GM12878 (cell line): ENCODE measurements at regions not wholly inside any gene's neighbourhood (a gene's known extent, or its start where the extent isn't known, plus 50 kb on each side); places are given as distances from the start of the nearest gene placed in this dataset.

ENCODE experiments used
- ATAC-seq: fragments of 200-7000 bp; cut with Tn5 transposase; 3 replicates; pipeline ENCODE4 v1.9.1; 2020; ENCODE audit warnings: mild to moderate bottlenecking, moderate library complexity
- BruUV-seq: library from RNA; stranded (reverse); fragments of 400-500 nt; replicated peaks from 2 replicates; lab custom pipeline; 2021; lab: Mats Ljungman, UMichigan
- CTCF ChIA-PET: fragments of 300-600 bp; sonication (Branson Sonifier 250); formaldehyde crosslinking; extraction: SDS; loops from one replicate; lab custom pipeline; 2021; ENCODE audit warnings: inconsistent platforms; lab: Yijun Ruan, JAX
- POLR2A ChIA-PET: fragments of 350-600 bp; formaldehyde crosslinking; extraction: SDS; loops from one replicate; lab custom pipeline; 2021; ENCODE audit warnings: inconsistent platforms; lab: Charles Lee
- RAD21 ChIA-PET: fragments of 300-600 bp; sonication (Branson Sonifier 250); formaldehyde crosslinking; loops from one replicate; lab custom pipeline; 2023; ENCODE audit warnings: antibody characterized with exemption; ENCODE audit not compliant: unreplicated experiment; lab: Charles Lee
- SMC1A ChIA-PET: fragments of 300-600 bp; sonication (Branson Sonifier 250); formaldehyde crosslinking; loops from one replicate; lab custom pipeline; 2023; ENCODE audit not compliant: unreplicated experiment, uncharacterized antibody; lab: Charles Lee
- DNase-seq: peaks from one replicate; pipeline ENCODE4 v3.0.0-alpha.2; 2011; ENCODE audit warnings: low read depth, low spot score
- FAIRE-seq: peaks from 3 replicates; lab custom pipeline; 2011; peaks lifted over from hg19 to GRCh38; lab: Jason Lieb, UNC
- H2AFZ ChIP-seq: 2 replicates; pipeline ENCODE4 v1.6.0; 2011; ENCODE audit warnings: low read depth, low read length, control low read depth; ENCODE audit not compliant: control insufficient read depth
- H3K27ac ChIP-seq: 2 replicates; pipeline ENCODE4 v1.5.1; 2011; ENCODE audit warnings: control low read depth; ENCODE audit not compliant: control insufficient read depth, insufficient read depth
- H3K27me3 ChIP-seq, 2 experiments: replicated peaks in 1 of 2; 2 replicates each; pipeline versions ENCODE4 v1.6.0 to v1.6.1; 2011; ENCODE audit warnings: low read length in 1 of 2; ENCODE audit not compliant: control insufficient read depth in 2 of 2, insufficient read depth in 2 of 2
- H3K36me3 ChIP-seq, 2 experiments: 2 replicates each; pipeline ENCODE4 v1.5.1; 2011; ENCODE audit warnings: low read length in 1 of 2; ENCODE audit not compliant: control insufficient read depth in 2 of 2, insufficient read depth in 2 of 2
- H3K4me1 ChIP-seq: 2 replicates; pipeline ENCODE4 v1.6.1; 2011; ENCODE audit warnings: mild to moderate bottlenecking, low read length, moderate library complexity, mixed read lengths; ENCODE audit not compliant: control insufficient read depth, insufficient read depth
- H3K4me2 ChIP-seq: 2 replicates; pipeline ENCODE4 v1.6.0; 2011; ENCODE audit warnings: control low read depth; ENCODE audit not compliant: control insufficient read depth, insufficient read depth
- H3K4me3 ChIP-seq: fragments of 200-600 bp; sonication (generic); 2 replicates; pipeline ENCODE4 v1.5.1; 2016
- H3K79me2 ChIP-seq: 2 replicates; pipeline ENCODE4 v1.6.0; 2011; ENCODE audit warnings: low read length; ENCODE audit not compliant: control insufficient read depth, insufficient read depth
- H3K9ac ChIP-seq: 2 replicates; pipeline ENCODE4 v1.8.0; 2011; ENCODE audit warnings: low read length, control low read depth, mixed read lengths; ENCODE audit not compliant: control insufficient read depth, insufficient read depth
- H3K9me3 ChIP-seq: replicated peaks from 3 replicates; pipeline ENCODE4 v1.5.1; 2011; ENCODE audit warnings: mild to moderate bottlenecking, low read length; ENCODE audit not compliant: control insufficient read depth, insufficient read depth
- H4K20me1 ChIP-seq: 2 replicates; pipeline ENCODE4 v1.6.0; 2011; ENCODE audit not compliant: control insufficient read depth, insufficient read depth
- CBX5 ChIP-seq: sonication (generic); IDR thresholded peaks from 2 replicates; pipeline ENCODE4 v1.6.1; 2016; ENCODE audit warnings: low read depth, moderate library complexity, mild to moderate bottlenecking, inconsistent platforms
- EGR1 ChIP-seq, 2 experiments: IDR thresholded peaks; 1 replicate in 1 of 2; 2 replicates in 1 of 2; pipeline ENCODE4 v1.6.1; 2011 to 2012; ENCODE audit warnings: low read depth in 2 of 2, low read length in 2 of 2, borderline replicate concordance in 1 of 2, mild to moderate bottlenecking in 1 of 2, moderate library complexity in 1 of 2
- NBN ChIP-seq: fragments of 450-650 bp; IDR thresholded peaks from 2 replicates; pipeline ENCODE4 v1.6.1; 2016
- PML ChIP-seq: IDR thresholded peaks from 2 replicates; pipeline ENCODE4 v1.6.1; 2012; ENCODE audit warnings: low read length, inconsistent platforms
- RAD21 ChIP-seq: IDR thresholded peaks from 2 replicates; pipeline ENCODE4 v1.6.1; 2011; ENCODE audit warnings: mild to moderate bottlenecking, low read depth, low read length, moderate library complexity; ENCODE audit not compliant: insufficient read depth
- RELA ChIP-seq: fragments of 450-650 bp; IDR thresholded peaks from 2 replicates; pipeline ENCODE4 v1.8.0; 2014; ENCODE audit warnings: borderline replicate concordance; ENCODE audit not compliant: partially characterized antibody
- RFX5 ChIP-seq: IDR thresholded peaks from 2 replicates; pipeline ENCODE4 v1.6.1; 2011; ENCODE audit warnings: low read depth, low read length, improper control_type of control experiment
- WGBS: methylation state at CpG from one replicate; pipeline ENCODE4 v1.1.6; 2016; ENCODE audit warnings: low lambda C conversion rate; ENCODE audit not compliant: insufficient replicate concordance, insufficient coverage; ENCODE audit errors: missing lambda C conversion rate; 5-methylcytosine and 5-hydroxymethylcytosine counted together
- in situ Hi-C: fragments of 300-500 bp; cut with MboI; formaldehyde crosslinking; loops from 9 replicates; pipeline ENCODE4 v1.14.3; 2018; ENCODE audit warnings: mixed read lengths
- intact Hi-C: fragments of 100-400 bp; cut with micrococcal nuclease; formaldehyde crosslinking; loops from one replicate; pipeline ENCODE4 v1.14.2; 2022; ENCODE audit not compliant: unreplicated experiment
- TF ChIP-seq, protein P1 (sequence below): fragments of 450-650 bp; IDR thresholded peaks from 2 replicates; pipeline ENCODE4 v1.6.1; 2016; ENCODE audit warnings: mild to moderate bottlenecking

GRCh38 chr1:209504571-209504970 lies 78.9 kb upstream of the CAMK1G start:
- no peak for ATAC-seq
- SMC1A ChIA-PET, result interaction anchor here (1.0 kb wide), 1 partner anchor 9 kb away, joined by 3 read pairs; no protein-coding TSS in a partner anchor
- H3K4me3 ChIP-seq, result no peak overlapping the region
- intact Hi-C loops, result no loop called here
- no peaks in the 10 kb centered on the region for H4K20me1 ChIP-seq
- TF ChIP-seq EGR1 (IDR thresholded peaks at IDR 0.05; ENCODE audit: borderline replicate concordance in 1 of 2, low read depth in 2 of 2, low read length in 2 of 2) (no peak), CBX5 (no peak), RFX5 (no peak), RAD21 (no peak), NBN (no peak), PML (no peak), RELA (no peak)
- TF ChIP-seq, protein P1, sequence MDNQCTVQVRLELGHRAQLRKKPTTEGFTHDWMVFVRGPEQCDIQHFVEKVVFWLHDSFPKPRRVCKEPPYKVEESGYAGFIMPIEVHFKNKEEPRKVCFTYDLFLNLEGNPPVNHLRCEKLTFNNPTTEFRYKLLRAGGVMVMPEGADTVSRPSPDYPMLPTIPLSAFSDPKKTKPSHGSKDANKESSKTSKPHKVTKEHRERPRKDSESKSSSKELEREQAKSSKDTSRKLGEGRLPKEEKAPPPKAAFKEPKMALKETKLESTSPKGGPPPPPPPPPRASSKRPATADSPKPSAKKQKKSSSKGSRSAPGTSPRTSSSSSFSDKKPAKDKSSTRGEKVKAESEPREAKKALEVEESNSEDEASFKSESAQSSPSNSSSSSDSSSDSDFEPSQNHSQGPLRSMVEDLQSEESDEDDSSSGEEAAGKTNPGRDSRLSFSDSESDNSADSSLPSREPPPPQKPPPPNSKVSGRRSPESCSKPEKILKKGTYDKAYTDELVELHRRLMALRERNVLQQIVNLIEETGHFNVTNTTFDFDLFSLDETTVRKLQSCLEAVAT, result no peak
- TF ChIP-seq, all 136 proteins: peak for 0
- Histone ChIP-seq H3K4me2 (no peak overlapping the region), H3K36me3 (no peaks in the 10 kb centered on the region), H3K9me3 (peaks cover 1% of the 10 kb centered on the region; the same call in 1 of the 3 replicates), H3K4me1 (no peaks in the 10 kb centered on the region), H2AFZ (no peak overlapping the region), H3K79me2 (no peaks in the 10 kb centered on the region), H3K27me3 (no peaks in the 10 kb centered on the region), H3K9ac (no peak overlapping the region), H3K27ac (no peak overlapping the region)
- CTCF ChIA-PET, result interaction anchor here (1.9 kb wide), 1 partner anchor 9 kb away, joined by 11 read pairs; no protein-coding TSS in a partner anchor
- FAIRE-seq (no peak), DNase-seq (no peak)
- RAD21 ChIA-PET, result no interaction called here
- POLR2A ChIA-PET, result no interaction called here
- 0% methylated on average over 1 of the region's 1 CpG for WGBS
- BruUV-seq, result no TSS peak
- in situ Hi-C loops, result no loop called here
